ENCODE measurements at regions not wholly inside any gene's neighbourhood (a gene's known extent, or its start where the extent isn't known, plus 50 kb on each side); places are given as distances from the start of the nearest gene placed in this dataset.

DNA sequence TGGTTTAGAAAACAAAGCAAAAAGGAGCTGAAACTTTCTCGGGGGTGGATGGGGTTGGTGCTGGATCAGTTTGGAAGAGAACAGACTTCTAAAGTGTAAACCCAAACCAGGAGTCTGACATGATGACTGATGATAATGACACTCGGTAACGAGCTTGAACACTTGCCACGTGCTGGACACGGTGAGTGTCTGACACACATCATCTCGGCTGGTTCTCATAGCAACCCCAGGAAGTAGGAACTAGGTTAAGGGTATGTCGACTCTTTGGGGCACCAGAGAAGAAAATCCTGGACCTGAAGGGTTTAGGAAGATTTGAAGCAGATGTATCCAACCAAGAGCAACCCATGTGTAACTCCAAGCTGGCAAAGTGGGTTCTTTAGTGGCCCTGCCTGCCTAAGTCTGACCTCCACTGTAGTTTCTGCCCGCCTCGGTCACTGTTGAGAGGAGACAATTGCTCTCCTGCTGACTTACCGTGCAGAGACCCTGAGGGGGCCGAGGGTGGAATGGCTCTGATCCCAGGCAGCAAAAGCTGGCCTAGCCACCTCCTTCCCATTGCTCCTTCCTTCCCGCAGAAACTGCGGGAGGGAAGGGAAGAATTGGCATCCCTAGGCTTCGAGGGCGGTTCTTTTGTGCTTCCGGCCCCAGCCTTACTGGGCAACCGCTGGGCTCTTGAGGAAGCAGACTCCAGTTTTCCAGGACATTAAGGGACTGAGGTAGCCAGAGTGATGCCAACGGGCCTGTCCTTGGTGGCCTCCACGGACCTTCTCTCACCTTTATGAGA lies 156.0 kb downstream of the TOMM20 start:
- peak in 2 of 3 experiments; percentile 30 to 71 for DNase-seq

DNA sequence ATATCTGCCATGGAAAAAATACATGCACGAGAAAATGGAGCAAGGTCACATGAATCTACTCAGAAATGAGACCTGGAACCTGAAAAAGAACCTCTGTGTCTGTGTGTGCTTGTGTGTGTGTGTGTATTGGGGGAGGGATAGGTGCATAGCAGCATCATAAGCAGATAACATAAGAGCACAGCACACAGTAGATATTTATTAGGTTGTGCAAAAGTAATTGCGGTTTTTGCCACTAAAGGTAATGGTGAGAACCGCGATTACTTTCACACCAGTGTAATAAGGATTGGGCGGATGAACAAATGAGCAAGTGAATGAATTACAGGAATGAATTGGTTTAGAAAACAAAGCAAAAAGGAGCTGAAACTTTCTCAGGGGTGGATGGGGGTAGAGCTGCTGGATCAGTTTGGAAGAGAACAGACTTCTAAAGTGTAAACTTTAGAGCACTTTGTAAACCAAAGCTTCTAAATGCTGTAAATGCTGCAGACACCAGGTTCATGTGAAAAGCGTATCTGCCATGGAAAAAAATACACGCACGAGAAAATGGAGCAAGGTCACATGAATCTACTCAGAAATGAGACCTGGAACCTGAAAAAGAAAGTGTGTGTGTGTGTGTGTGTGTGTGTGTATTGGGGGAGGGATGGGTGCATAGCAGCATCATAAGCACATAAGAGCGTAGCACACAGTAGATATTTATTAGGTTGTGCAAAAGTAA lies 156.9 kb downstream of the TOMM20 start:
- no peak for DNase-seq

DNA sequence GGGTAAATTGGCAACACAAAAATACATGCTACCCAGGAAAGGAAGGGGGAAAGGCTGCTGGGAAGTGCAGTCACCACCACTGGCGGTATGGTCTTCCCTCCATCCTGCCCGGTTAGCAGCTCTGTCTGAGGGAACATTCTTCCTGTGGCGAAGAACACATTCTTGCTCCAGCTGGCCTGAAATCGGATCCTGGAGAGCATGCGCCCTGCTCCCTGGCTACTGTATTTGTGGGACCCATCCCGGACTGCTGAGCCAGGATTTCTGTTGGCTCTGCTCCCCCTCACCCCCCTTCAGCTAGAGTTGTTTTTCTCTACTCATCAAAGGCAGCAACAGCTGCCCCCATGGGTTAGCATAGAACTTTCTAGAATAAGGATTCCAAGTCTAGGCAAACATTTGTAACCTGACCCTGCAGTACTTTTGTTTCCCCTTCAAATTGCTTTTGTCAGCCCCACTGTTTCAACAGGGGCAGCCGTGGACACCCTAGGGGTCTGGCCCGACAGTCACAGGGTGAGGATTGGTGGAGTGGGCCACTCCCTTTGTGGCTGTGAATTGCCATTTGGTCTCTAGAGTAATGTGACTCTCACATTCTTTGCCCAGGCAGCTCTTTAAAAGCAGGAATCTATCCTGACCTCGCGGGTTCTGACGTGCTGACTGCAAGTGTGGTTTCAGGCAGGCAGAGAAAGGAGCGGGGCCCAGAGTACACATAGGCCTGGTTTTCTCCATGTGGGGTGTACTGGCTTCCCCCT lies 157.7 kb downstream of the TOMM20 start:
- peak; percentile 19 to 68 (median 63) for DNase-seq

DNA sequence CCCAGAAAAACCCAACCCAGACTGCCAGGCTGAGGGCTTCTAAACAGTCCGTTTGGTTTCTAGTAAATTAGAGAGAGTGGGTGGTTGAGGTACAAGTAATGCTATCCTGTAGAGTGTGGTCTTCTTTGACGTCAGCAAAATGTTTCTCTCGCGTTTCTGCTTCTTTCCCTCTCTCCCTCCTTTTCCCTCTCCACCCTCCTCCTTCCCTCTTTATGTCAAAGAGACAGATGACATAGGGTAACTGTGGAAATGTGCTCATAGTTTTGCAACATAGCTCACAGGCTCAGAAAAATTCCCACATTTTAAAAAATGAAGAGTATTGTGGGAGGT lies 158.3 kb downstream of the TOMM20 start:
- peak in 1 of 3 experiments; percentile 74 for DNase-seq

DNA sequence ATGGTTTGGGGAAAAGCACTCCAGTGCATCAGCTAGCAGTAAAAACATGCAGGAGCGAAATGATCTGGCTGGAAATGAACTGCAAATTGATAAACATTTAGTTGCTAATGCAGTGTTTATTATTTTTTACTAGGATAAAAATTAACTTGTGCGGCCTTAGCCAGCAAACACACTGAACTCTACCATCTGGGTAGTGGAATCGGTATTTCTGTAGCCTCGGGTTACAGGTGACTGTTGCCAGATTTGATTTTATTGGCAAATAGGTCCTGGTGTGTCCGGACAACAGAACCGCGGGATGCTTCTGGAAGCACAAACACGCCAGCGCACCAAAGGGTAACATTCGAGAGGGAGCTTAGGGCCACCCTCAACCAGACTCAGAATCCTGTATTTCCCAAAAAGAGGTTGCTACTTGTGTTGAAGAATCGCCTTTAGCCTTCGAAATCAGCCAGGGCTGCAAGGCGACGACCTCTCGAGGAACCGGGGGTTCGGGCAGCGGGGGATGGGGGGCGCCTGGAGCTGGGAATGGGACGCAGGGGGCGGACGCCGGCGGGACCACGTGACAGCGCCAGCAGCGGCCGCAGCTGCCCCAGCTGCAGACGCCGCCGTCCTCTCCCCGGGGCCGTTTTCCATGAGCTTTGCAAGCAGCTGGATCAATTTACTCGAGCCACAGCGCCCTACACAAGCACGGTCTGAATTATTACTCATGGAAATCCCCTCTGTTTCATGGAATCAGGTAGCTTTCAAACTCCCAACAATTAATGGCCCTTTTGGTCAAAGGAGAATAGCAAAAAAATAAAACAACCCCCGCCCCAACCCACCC lies 158.8 kb downstream of the TOMM20 start:
- peak; percentile 34 to 91 (median 78) for DNase-seq

DNA sequence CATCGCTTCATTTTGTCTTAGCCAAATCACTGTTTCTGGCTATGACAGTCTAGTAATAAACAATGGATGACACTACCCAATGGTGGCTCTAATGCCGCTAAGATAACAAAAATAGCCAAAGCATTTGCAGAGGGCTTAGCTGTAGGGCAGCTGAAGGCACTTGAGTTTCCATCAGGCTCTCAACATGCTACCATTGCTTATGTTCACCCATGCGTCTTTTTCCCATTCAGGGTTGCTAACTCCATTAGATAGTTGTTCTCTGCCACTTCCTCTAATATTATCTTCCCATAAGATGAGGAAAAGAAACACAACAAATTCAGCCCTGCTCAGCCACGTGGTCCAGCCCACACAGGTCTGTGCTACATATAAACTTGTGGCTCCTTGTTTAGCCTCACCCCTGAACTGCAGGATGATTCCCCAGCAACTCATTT lies 159.6 kb downstream of the TOMM20 start:
- peak in 2 of 3 experiments; percentile 52 to 54 for DNase-seq

DNA sequence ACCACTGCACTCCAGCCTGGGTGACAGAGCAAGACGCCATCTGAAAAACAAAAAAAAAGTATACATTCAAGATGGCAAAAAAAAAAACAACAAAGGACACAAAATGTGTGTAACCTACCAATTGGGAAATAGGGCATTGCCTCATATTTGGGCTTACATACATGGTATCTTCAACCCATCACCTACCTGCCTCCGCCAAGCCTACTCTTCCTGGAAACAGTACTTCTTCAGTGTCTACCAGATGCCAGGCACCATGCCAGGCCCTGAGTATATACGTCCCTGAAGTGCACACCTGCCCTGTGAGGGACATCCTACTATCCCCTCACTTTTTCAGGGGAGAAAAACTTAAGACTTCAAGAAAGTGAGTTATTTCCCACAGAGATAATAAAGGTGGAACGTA lies 160.2 kb downstream of the TOMM20 start:
- DNase-seq: no peak

DNA sequence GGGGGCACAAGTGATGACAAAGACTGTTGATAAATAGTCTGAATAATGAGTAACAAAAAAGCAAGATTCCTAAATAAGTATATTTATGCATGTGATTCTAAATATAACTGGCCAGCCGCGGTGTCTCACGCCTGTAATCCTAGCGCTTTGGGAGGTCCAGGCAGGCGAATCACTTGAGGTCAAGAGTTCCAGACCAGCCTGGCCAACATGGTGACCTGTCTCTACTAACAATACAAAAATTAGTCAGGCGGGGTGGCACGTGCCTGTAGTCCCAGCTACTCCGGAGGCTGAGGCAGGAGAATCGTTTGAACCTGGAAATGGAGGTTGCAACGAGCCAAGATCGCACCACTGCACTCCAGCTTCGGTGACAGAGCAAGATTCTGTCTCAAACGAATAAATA lies 161.5 kb downstream of the TOMM20 start:
- DNase-seq: no peak

DNA sequence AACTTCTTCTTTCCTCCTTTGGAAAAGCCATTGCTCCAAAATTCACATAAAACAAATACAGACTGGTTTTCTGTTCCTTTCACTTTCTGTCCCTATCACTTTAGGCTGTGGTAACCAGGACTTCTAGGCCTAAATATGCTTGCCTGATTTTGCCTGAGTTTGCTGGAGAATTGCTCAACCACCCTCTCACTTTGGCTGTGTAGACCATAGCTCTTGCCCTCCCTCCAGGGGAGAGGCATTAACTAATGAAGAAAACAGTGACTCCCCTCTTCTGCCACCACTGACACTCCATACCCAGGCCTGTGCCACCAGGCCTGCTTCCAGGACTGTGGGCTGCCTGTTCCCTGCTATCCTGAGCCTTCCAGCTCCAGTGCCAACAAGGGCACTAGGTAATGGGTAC lies 163.5 kb downstream of the TOMM20 start:
- DNase-seq: no peak

DNA sequence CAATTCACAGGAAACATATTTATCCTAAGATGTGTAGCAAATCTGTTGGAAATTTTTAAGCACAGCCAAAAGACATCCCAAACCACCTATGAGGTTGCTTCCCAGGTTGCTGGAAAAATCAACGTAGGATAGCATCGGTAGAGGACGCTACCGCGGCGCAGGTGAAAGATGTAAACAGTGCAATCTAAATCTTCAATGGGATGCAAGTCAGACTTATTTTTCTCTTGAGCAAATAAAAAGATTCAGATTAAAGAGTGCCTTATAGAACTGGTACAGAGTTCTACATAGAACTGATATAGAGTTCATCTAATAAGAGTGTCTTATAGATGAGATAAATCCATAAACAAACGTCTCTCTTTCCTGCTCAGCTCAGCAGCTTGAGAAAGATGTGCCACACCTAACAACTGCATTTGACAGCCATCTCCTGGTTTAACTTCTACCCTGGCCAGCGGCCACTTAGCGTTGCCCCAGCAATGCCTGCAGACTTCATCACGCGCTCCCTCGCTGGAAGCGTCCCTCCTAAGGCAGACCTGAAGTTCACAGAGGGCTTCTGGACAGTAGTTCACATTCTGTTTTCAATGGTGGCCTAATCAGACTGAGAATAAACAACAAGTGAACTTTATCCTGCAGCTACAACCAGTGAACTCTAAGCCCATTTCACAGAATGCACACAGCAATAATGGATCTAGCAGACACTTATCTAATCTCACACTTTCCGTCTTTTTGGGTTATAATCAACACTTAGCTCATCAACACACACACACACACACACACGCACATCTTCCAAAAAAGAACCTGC lies 164.5 kb downstream of the TOMM20 start:
- no peak for DNase-seq

DNA sequence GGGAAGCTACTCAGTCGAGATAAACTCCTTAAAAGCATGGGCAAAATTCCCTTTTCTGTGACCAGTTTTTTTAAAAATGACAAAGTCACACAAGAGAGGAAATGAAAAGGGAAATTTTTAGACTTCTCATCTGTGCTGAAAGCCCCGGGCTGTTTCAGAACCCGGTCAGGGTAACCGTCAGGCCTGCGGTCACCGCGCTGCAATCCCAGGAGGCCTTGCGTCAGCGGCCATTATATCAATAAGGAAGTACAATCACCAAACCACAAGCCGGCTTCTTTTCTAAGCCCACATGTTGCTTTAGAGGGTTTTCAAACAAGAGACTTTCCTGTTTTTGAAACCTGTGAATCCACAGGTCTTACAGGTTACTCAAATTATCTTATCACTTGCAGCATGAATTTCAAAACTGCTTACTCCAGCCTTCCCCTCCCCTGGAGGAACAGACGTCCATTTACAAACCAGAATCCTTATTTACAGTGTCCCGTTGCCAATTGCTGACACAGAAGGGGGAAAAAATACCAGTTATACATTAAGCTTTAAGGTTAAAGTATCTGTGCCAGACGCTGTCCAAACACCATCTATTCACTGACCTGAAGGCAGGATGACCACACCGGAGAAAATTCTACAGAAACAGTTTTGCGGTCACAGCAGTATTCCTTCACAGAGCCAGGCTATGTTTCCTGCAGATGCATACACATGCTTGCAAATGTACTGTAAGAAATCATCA lies 165.3 kb downstream of the TOMM20 start:
- DNase-seq: peak in 1 of 3 experiments; percentile 27

DNA sequence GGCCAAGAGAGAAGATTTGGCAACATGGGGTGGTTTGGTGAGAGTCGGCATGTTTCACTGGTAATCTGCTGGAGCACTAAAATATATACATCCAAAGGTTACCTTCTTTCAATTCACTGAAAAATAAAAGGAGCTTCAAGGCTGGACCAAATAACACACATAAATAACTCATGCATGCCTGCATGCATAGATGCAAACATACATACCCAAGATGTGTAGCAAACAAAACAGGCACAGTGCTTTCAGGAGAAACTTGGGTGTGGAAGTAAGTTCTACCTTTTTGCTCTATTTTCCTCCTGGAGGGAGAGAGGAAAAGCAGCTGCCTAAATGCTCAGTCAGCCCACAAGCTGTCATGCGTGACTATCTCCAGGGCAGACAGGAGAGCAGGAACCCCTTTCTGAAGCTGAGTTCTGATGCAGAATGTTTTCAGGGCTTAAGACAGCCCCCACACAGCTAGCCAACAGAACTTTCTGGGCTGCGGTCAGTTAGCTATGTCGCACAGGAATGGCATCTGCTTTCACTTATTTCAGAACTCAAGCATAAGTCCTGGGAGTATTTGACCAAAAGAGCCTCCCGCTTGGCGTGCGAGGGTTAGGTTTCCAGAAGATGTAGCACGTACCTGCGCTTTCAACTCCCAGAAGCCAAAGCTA lies 166.2 kb downstream of the TOMM20 start:
- DNase-seq: peak in 1 of 3 experiments; percentile 44

DNA sequence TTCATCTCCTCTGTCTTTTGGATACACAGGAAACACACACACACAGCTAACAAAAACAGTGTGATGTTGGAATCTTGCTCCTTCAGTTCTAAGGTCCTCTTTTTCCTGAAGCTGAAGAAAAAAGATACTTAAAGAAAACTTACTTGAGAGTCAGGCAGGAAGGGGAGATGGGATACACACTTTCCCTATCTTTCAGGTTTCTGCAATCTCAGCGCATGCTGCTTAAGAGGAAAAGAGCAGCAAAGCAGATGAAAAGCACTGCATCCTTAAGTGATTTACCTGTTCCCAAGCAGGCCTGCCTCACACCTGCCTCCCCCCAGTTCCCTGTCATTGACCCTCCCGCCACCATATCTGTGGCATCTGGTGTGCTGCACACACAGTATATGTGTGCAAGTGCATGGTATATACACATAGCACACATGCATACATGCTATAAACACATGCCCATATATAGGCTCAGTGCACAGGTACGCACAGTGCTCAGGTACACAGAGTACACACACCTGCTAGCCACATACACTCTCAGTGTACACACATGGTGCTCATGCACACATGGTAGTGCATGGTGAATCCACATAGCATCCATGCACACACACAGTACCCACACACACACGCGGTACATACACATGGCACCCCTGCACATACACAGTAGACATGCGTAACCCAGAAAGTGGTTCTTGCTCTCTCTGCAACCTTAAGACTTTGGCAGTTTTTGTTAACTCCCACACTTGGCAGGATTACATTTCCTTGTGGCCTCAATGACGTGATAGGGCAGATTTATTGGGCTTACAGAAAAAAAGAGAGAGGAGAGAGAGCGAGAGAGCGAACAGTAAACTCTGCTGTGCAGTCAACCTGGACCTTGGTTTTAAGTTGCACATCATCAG lies 166.9 kb downstream of the TOMM20 start:
- no peak for DNase-seq

DNA sequence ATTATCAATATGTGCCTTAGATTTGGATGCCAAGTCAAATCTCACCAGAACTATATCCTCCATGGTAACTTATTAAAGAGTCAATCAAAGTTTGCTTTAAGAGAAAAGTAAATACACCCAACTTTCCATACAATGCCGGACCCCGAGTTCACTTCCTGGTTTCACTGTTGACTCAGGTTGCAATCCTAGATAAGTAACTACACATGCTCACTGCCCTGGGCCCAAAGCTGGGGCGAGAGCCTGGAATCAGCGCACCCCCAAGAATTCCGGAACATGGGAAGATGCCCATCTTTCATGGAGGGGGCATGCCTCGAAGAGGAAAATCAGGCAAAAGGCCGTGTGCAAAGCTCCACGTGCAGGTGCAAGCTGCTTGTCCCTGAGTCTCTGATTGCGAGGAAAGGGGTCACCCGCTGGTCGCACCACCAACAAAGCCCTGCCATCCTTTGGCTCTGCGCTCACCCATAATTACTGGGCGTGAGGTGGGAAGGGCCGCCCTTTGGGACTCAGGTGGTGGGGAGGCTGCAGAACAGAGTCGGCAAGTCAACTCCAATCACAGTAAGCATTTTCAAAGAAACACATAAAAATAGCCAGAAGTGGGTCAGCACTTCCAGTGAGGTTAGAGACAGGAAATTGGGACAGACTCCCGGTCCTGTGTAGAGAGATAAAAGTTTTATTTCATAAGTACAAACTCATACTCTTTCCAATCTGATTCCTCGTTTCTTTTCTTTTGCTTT lies 167.7 kb downstream of the TOMM20 start:
- DNase-seq: peak in 2 of 3 experiments; percentile 24 to 51

DNA sequence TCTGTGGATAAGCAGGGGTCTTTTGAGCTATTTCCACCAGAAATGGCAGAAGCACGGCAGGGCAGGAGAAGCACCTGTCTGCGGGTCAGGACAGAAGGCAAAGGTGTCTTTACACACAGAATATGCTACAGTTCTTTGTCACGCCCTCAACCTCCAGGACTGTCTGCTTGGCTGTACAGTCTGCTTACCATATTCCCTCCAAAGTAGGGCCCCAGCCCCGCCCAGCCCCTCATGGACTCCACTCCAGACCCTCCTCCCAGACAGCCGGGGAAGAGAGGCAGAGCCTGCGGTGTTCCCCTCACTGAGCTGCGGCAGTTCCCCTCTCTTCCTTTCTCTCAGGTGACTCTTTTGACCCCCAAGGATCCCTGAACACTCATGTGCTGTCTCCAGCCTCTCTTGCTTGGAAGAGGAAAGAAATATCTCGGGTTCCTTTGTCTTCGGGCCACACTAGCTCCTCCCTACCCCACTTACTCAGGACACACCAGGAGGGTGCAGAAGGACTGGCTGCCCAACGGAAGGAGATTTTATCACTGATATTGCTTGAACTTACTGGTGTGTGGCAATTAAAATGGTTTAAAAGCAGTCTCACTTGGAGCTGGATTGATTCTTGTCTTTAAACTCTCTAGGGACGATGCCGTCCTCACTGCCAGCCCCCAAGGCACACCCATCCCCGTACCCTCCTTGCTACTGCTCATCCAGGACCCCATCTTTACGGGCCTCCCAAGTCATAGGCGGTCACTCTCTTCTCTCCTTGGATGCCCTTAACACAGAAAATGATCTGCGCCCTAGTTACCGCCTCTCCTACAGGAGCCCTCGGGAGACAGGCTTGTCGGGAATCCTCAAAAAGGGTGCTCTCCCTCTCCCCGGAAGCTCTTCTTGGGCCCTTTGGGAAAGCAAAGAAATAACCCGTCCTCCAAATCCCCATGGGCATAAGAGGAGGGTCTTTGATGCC lies 169.7 kb downstream of the TOMM20 start:
- DNase-seq: no peak

DNA sequence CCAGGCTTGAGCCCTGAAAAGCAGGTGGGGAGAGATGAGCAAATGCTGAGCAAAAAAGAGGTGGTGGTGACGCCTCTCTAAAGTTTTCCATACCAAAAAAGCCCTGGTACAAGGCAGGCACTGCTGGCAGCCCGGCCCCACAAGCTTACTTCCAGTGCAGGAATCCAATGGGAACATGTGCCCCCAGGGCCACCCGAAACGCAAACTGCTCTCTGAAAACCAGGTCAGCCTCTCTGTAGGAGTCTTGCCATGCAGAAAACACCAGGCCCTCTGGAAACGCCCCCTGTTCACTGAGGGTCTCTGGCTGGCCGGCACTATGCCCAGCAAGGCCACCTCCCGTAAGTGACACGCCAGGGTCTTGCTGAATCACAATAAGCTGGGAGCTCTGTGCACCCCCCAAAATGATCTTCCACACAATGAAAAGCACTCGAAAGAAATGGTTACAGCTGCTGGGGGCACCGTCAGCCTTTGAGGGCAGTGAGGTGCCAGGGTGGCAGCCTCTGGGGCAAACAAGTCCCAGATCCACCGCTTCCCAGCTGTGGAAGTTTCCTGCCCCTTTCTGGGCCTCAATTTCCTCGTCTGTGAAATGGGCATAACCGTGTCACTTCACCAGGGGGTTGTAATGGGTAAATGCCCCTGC lies 170.5 kb downstream of the TOMM20 start:
- DNase-seq: no peak

Measured in NCI-H1417 (cell line).